Peyer's patch (tissue), 4 donors: ENCODE measurements at regions not wholly inside any gene's neighbourhood (a gene's known extent, or its start where the extent isn't known, plus 50 kb on each side); places are given as distances from the start of the nearest gene placed in this dataset.

ENCODE experiments used
- CTCF ChIP-seq, 6 experiments: fragments of 450-650 bp in 4 of 6; fragments of 200-600 bp in 2 of 6; sonication (generic) in 1 of 6; IDR thresholded peaks; one replicate each; pipeline ENCODE4 v1.5.1; 2017 to 2019; ENCODE audit warnings: antibody characterized with exemption in 6 of 6, mild to moderate bottlenecking in 3 of 6, moderate library complexity in 1 of 6
- POLR2A ChIP-seq, 2 donors: fragments of 450-650 bp; IDR thresholded peaks; one replicate each; pipeline ENCODE4 v1.5.1; 2017; ENCODE audit warnings: antibody characterized with exemption in 2 of 2, mild to moderate bottlenecking in 2 of 2, moderate library complexity in 2 of 2

DNA sequence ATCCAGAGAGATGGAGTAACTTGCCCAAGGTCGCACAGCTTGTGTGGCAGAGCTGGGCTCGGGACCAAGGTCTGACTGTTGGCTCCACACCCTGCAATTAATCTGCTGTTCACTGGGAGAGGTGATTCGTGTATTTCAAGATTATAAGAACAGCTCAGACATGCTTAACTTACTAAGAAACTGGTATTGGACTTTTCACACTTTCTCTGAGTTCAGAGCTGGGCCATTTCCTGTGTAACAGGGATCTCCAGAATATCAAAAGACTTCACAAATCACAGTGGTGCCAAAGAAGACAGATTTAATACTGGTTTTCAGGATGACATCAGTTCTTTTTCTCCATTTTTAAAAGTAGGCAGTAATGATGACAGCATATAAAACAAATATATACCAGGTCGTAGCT, 156.8 kb upstream of the UBE2E1 start:
- TF ChIP-seq CTCF (IDR thresholded peaks at IDR 0.05) = no peak
- TF ChIP-seq POLR2A (IDR thresholded peaks at IDR 0.05) = no peak
